Hematopoietic multipotent progenitor cell treated with erythropoietin and hydrocortisone succinate and interleukin-3 and kit ligand, for 4 days (in vitro differentiated cells): ENCODE measurements at regions not wholly inside any gene's neighbourhood (a gene's known extent, or its start where the extent isn't known, plus 50 kb on each side); places are given as distances from the start of the nearest gene placed in this dataset.
"Not testable (repeated sequence)": the region's sequence is repeated elsewhere in the genome, so short reads cannot be mapped to it uniquely, and the experiment has no call there.

Experiments
- DNase-seq: peaks from one replicate; pipeline ENCODE4 v3.0.0-alpha.2; 2015

- DNase-seq = no peak
Observed at GRCh38 chr18:76307293-76307690, 187.8 kb downstream of the ZNF516 start.

- DNase-seq = peak; percentile 3
Observed at GRCh38 chr18:76306685-76307292, 188.3 kb downstream of the ZNF516 start.

- no peak for DNase-seq
Observed at GRCh38 chr18:76285866-76286265, 209.2 kb downstream of the ZNF516 start.

GRCh38 chr18:76281565-76281964, 213.5 kb downstream of the ZNF516 start:
- no peak for DNase-seq

- DNase-seq = no peak
Observed at GRCh38 chr18:76277801-76278200, 217.2 kb downstream of the ZNF516 start.

GRCh38 chr18:76275727-76276313, 219.2 kb downstream of the ZNF516 start:
- DNase-seq = peak; percentile 4

- peak; percentile 27 for DNase-seq
Observed at GRCh38 chr18:76274468-76275289, 220.4 kb downstream of the ZNF516 start.

GRCh38 chr18:76273956-76274355, 221.1 kb downstream of the ZNF516 start:
- no peak for DNase-seq

GRCh38 chr18:76273036-76273545, 222.0 kb downstream of the ZNF516 start:
- no peak for DNase-seq

GRCh38 chr18:76267423-76267822, 227.6 kb downstream of the ZNF516 start:
- not testable (repeated sequence) for DNase-seq

GRCh38 chr18:76266236-76266991, 228.6 kb downstream of the ZNF516 start:
- DNase-seq = no peak

GRCh38 chr18:76265497-76266235, 229.4 kb downstream of the ZNF516 start:
- peak; percentile 25 for DNase-seq

GRCh38 chr18:76264876-76265250, 230.2 kb downstream of the ZNF516 start:
- no peak for DNase-seq

GRCh38 chr18:76264198-76264875, 230.7 kb downstream of the ZNF516 start:
- DNase-seq = peak; percentile 37

- DNase-seq = no peak
Observed at GRCh38 chr18:76263046-76264005, 231.7 kb downstream of the ZNF516 start.

- no peak for DNase-seq
Observed at GRCh38 chr18:76260941-76261472, 234.0 kb downstream of the ZNF516 start.

- no peak for DNase-seq
Observed at GRCh38 chr18:76259711-76260110, 235.3 kb downstream of the ZNF516 start.

- DNase-seq = no peak
Observed at GRCh38 chr18:76259096-76259495, 235.9 kb downstream of the ZNF516 start.

- no peak for DNase-seq
Observed at GRCh38 chr18:76258209-76258608, 236.8 kb downstream of the ZNF516 start.

- DNase-seq = no peak
Observed at GRCh38 chr18:76255070-76255683, 239.9 kb downstream of the ZNF516 start.
